Loucy (cell line): ENCODE measurements at regions not wholly inside any gene's neighbourhood (a gene's known extent, or its start where the extent isn't known, plus 50 kb on each side); places are given as distances from the start of the nearest gene placed in this dataset.
A peak's percentile ranks its signal among the peaks of the same experiment; 100 is the strongest.
"Not testable (repeated sequence)": the region's sequence is repeated elsewhere in the genome, so short reads cannot be mapped to it uniquely, and the experiment has no call there.

Source experiments
- H2AFZ ChIP-seq: fragments of 200-600 bp; sonication (generic); 2 replicates; pipeline ENCODE4 v1.6.0; 2016; ENCODE audit warnings: antibody characterized with exemption, mild to moderate bottlenecking, low read length, moderate library complexity
- H3F3A ChIP-seq: fragments of 200-600 bp; 2 replicates; pipeline ENCODE4 v1.6.0; 2016; ENCODE audit warnings: antibody characterized with exemption, low read depth, mild to moderate bottlenecking
- H3K27me3 ChIP-seq: fragments of 200-600 bp; sonication (generic); 2 replicates; pipeline ENCODE4 v1.6.1; 2014; ENCODE audit warnings: low read length, mild to moderate bottlenecking; ENCODE audit not compliant: insufficient read depth, poor library complexity, severe bottlenecking
- H3K36me3 ChIP-seq: fragments of 200-600 bp; sonication (generic); 2 replicates; pipeline ENCODE4 v1.6.1; 2016; ENCODE audit warnings: low read length; ENCODE audit not compliant: insufficient read depth
- H3K4me1 ChIP-seq: fragments of 200-600 bp; sonication (generic); 2 replicates; pipeline ENCODE4 v1.5.1; 2014; ENCODE audit warnings: low read length, mild to moderate bottlenecking; ENCODE audit not compliant: insufficient read depth, poor library complexity, severe bottlenecking
- H3K4me2 ChIP-seq: fragments of 200-600 bp; sonication (generic); 2 replicates; pipeline ENCODE4 v1.6.0; 2014; ENCODE audit warnings: antibody characterized with exemption, low read length, low read depth, mild to moderate bottlenecking; ENCODE audit not compliant: poor library complexity, severe bottlenecking
- H3K4me3 ChIP-seq: fragments of 200-600 bp; sonication (generic); 2 replicates; pipeline ENCODE4 v1.5.1; 2014; ENCODE audit warnings: low read length, mild to moderate bottlenecking, mixed read lengths; ENCODE audit not compliant: poor library complexity, severe bottlenecking
- H3K79me2 ChIP-seq: fragments of 200-600 bp; sonication (generic); 2 replicates; pipeline ENCODE4 v1.6.1; 2014; ENCODE audit warnings: low read length; ENCODE audit not compliant: insufficient read depth
- H3K9ac ChIP-seq: fragments of 200-600 bp; sonication (generic); 2 replicates; pipeline ENCODE4 v1.6.0; 2014; ENCODE audit warnings: mild to moderate bottlenecking, low read depth, low read length, moderate library complexity; ENCODE audit not compliant: poor library complexity, severe bottlenecking
- H3K9me2 ChIP-seq: fragments of 200-600 bp; sonication (generic); replicated peaks from 2 replicates; pipeline ENCODE4 v1.6.1; 2016; ENCODE audit warnings: low read depth, low read length, mixed read lengths
- H3K9me3 ChIP-seq: fragments of 200-600 bp; sonication (generic); 2 replicates; pipeline ENCODE4 v1.6.1; 2014; ENCODE audit warnings: mild to moderate bottlenecking, antibody characterized with exemption, low read length, low read depth; ENCODE audit not compliant: insufficient read depth
- H4K20me1 ChIP-seq: fragments of 200-600 bp; sonication (generic); 2 replicates; pipeline ENCODE4 v1.6.0; 2014; ENCODE audit warnings: antibody characterized with exemption, low read length, mild to moderate bottlenecking; ENCODE audit not compliant: insufficient read depth, poor library complexity, severe bottlenecking
- EZH2phosphoT487 ChIP-seq: fragments of 200-600 bp; IDR thresholded peaks from 2 replicates; pipeline ENCODE4 v1.6.1; 2018; ENCODE audit warnings: antibody characterized with exemption, mild to moderate bottlenecking, moderate library complexity, borderline replicate concordance
- TF ChIP-seq, protein P1 (sequence below): fragments of 200-600 bp; sonication (generic); conservative IDR thresholded peaks from 2 replicates; pipeline ENCODE4 v1.5.1; 2014; ENCODE audit warnings: mild to moderate bottlenecking, antibody characterized with exemption, low read length

DNA sequence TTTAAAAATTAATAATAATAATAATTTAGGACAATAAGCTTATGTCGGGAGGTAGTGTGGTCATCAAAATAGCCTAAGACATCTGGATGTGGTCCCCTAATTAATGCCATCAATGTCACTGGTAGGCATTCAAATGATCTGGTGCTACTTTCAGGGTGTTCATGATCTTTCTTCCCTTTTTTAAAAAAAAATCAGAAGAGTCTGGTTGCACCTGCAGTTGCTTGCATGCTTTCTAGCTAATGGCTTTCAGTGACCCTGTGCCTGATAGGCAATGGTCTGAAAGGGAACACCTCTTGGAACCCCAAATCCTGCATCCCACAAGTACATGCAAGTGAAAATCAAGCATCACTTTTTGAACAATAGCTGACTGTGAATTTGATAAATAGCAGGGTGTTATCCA, 64.1 kb upstream of the KBTBD8 start:
- peaks cover 4% of the 10 kb centered on the region for H3K27me3 ChIP-seq
- H3K9me2 ChIP-seq: no peaks in the 10 kb centered on the region
- H3K9me3 ChIP-seq: no peaks in the 10 kb centered on the region
- H3K9ac ChIP-seq: no peak overlapping the region
- H3F3A ChIP-seq: no peaks in the 10 kb centered on the region
- no peaks in the 10 kb centered on the region for H4K20me1 ChIP-seq
- no peaks in the 10 kb centered on the region for H3K4me1 ChIP-seq
- no peaks in the 10 kb centered on the region for H3K36me3 ChIP-seq
- H3K4me2 ChIP-seq: no peak overlapping the region
- no peak overlapping the region for H3K4me3 ChIP-seq
- H3K79me2 ChIP-seq: no peaks in the 10 kb centered on the region
- TF ChIP-seq EZH2phosphoT487: no peak
- TF ChIP-seq, protein P1, sequence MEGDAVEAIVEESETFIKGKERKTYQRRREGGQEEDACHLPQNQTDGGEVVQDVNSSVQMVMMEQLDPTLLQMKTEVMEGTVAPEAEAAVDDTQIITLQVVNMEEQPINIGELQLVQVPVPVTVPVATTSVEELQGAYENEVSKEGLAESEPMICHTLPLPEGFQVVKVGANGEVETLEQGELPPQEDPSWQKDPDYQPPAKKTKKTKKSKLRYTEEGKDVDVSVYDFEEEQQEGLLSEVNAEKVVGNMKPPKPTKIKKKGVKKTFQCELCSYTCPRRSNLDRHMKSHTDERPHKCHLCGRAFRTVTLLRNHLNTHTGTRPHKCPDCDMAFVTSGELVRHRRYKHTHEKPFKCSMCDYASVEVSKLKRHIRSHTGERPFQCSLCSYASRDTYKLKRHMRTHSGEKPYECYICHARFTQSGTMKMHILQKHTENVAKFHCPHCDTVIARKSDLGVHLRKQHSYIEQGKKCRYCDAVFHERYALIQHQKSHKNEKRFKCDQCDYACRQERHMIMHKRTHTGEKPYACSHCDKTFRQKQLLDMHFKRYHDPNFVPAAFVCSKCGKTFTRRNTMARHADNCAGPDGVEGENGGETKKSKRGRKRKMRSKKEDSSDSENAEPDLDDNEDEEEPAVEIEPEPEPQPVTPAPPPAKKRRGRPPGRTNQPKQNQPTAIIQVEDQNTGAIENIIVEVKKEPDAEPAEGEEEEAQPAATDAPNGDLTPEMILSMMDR: no peak
- H2AFZ ChIP-seq: no peak overlapping the region

DNA sequence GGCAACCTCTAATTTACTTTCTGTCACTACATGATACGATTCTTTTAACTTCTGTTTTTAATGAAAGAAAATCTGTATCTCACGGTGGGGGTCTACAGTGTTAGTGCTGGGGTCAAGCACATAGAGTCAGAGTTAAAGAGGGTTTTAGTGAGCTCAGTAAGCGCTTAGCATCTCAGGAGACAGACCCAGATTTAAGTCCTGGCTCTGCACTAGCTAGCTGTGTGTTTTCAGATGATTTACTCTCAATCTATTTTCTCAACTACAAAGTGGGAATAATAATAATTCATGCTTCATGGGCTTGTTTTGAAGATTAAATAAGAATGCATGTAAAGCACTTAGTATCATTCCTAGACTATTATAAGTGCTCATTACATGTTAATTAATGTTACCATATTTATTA, 63.4 kb upstream of the KBTBD8 start:
- Histone ChIP-seq H4K20me1 (no peaks in the 10 kb centered on the region), H3K4me1 (no peaks in the 10 kb centered on the region), H3K27me3 (peaks cover 4% of the 10 kb centered on the region), H2AFZ (no peak overlapping the region), H3K4me3 (no peak overlapping the region), H3K79me2 (no peaks in the 10 kb centered on the region), H3F3A (no peaks in the 10 kb centered on the region), H3K9me2 (no peaks in the 10 kb centered on the region), H3K36me3 (no peaks in the 10 kb centered on the region), H3K9ac (no peak overlapping the region), H3K4me2 (no peak overlapping the region), H3K9me3 (no peaks in the 10 kb centered on the region)
- no peak for TF ChIP-seq EZH2phosphoT487
- TF ChIP-seq, protein P1: no peak

DNA sequence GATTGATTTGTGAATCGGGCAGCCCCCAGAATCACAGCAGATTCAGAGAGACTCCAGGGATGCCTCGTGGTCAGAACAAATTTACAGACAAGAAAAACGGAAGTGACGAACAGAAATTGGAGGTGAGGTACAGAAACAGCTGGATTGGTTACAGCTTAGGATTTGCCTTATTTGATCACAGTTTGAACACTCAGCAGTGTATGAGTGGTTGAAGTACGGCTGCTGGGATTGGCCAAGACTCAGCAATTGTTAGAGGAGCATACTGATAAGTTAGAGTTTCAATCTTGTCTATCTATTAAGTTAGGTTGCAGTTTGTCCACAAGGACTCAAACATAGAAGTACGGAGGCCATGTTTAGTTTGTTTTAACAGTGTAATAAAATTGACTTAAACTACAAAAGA, 61.1 kb upstream of the KBTBD8 start:
- H3K4me3 ChIP-seq, H3K36me3 ChIP-seq, H4K20me1 ChIP-seq, H3K27me3 ChIP-seq, H3K79me2 ChIP-seq, H3K4me1 ChIP-seq, H3K4me2 ChIP-seq, H2AFZ ChIP-seq, H3K9me2 ChIP-seq, H3F3A ChIP-seq, H3K9me3 ChIP-seq, H3K9ac ChIP-seq: not testable (repeated sequence)

DNA sequence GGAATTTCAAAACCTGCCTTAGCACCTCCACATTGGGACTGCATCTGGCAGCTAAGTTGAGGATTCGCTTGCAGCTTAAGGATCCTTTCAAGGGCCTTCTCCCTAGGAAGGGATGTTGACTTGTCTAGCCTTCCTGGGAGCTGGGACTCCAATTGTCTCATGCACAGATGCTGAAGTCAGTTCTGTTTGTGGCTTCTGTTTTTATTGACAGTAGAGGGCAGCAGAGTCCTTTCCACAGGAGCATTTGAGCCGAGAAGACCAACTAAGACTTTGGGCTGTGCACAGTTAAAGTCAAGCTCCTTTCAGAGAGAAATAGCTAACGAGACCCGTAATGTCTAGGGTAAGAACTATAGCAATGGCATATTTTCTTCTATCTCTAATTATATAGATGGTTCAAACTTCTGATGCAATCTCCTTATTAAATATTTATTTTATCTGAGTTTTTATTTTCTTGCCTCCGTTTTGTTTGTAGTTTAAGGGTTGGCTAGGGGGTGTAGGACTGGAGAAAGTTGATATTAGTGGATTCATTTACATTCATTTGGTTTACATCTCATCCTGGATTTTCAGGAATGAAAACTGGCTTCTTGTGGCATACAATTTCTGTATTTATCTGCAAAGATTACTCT, 59.7 kb upstream of the KBTBD8 start:
- no peak overlapping the region for H2AFZ ChIP-seq
- H3K9ac ChIP-seq: no peak overlapping the region
- no peak for TF ChIP-seq EZH2phosphoT487
- TF ChIP-seq, protein P1: peak; percentile 85
- no peaks in the 10 kb centered on the region for H3K36me3 ChIP-seq
- H3K9me2 ChIP-seq: no peaks in the 10 kb centered on the region
- no peak overlapping the region for H3K4me2 ChIP-seq
- no peaks in the 10 kb centered on the region for H3K9me3 ChIP-seq
- no peaks in the 10 kb centered on the region for H4K20me1 ChIP-seq
- no peaks in the 10 kb centered on the region for H3K79me2 ChIP-seq
- H3K27me3 ChIP-seq: no peaks in the 10 kb centered on the region
- no peaks in the 10 kb centered on the region for H3K4me1 ChIP-seq
- H3F3A ChIP-seq: no peaks in the 10 kb centered on the region
- H3K4me3 ChIP-seq: no peak overlapping the region
